ENCODE measurements at regions not wholly inside any gene's neighbourhood (a gene's known extent, or its start where the extent isn't known, plus 50 kb on each side); places are given as distances from the start of the nearest gene placed in this dataset.

GRCh38 chr4:181216501-181216900, 1026.7 kb upstream of the TENM3 start:
- no peak for ATAC-seq (ENCODE audit: insufficient read depth, low read depth)
- Histone ChIP-seq H3K4me2 (ENCODE audit: insufficient read depth, low read length) (no peak overlapping the region), H4K20me1 (ENCODE audit: insufficient read depth, low read length) (no peaks in the 10 kb centered on the region), H2AFZ (ENCODE audit: low read depth, low read length) (no peak overlapping the region), H3K27me3 (ENCODE audit: insufficient read depth, low read length, poor library complexity) (no peaks in the 10 kb centered on the region), H3K4me1 (ENCODE audit: insufficient read depth, low read length) (no peaks in the 10 kb centered on the region), H3K9me3 (ENCODE audit: insufficient read depth, low read length, severe bottlenecking) (no peaks in the 10 kb centered on the region), H3K79me2 (ENCODE audit: insufficient read depth, low read length) (no peaks in the 10 kb centered on the region), H3K9ac (ENCODE audit: low read depth, low read length) (no peak overlapping the region), H3K27ac (ENCODE audit: low read length) (no peak overlapping the region), H3K36me3 (ENCODE audit: insufficient read depth, low read length) (no peaks in the 10 kb centered on the region), H3K4me3 (ENCODE audit: low read depth in 1 of 2, low read length in 2 of 2) (no peak overlapping the region)
- no peak for DNase-seq
- no peak for TF ChIP-seq CTCF (IDR thresholded peaks at IDR 0.05; ENCODE audit: borderline replicate concordance, extremely low read depth, low read length, poor library complexity, severe bottlenecking)
- no peak for TF ChIP-seq EZH2 (IDR thresholded peaks at IDR 0.05; ENCODE audit: borderline replicate concordance, low read depth, low read length, severe bottlenecking)

- no peak for DNase-seq
- Histone ChIP-seq H3K27ac (ENCODE audit: low read length) (no peak overlapping the region), H3K4me3 (ENCODE audit: low read depth in 1 of 2, low read length in 2 of 2) (no peak overlapping the region), H3K4me2 (ENCODE audit: insufficient read depth, low read length) (no peak overlapping the region), H2AFZ (ENCODE audit: low read depth, low read length) (no peak overlapping the region), H3K4me1 (ENCODE audit: insufficient read depth, low read length) (no peaks in the 10 kb centered on the region), H3K79me2 (ENCODE audit: insufficient read depth, low read length) (no peaks in the 10 kb centered on the region), H3K36me3 (ENCODE audit: insufficient read depth, low read length) (no peaks in the 10 kb centered on the region), H3K9me3 (ENCODE audit: insufficient read depth, low read length, severe bottlenecking) (no peaks in the 10 kb centered on the region), H4K20me1 (ENCODE audit: insufficient read depth, low read length) (no peaks in the 10 kb centered on the region), H3K9ac (ENCODE audit: low read depth, low read length) (no peak overlapping the region), H3K27me3 (ENCODE audit: insufficient read depth, low read length, poor library complexity) (no peaks in the 10 kb centered on the region)
- ATAC-seq (ENCODE audit: insufficient read depth, low read depth) = no peak
- TF ChIP-seq EZH2 (IDR thresholded peaks at IDR 0.05; ENCODE audit: borderline replicate concordance, low read depth, low read length, severe bottlenecking) = no peak
- TF ChIP-seq CTCF (IDR thresholded peaks at IDR 0.05; ENCODE audit: borderline replicate concordance, extremely low read depth, low read length, poor library complexity, severe bottlenecking) = no peak
Observed at GRCh38 chr4:181219783-181220416, 1023.3 kb upstream of the TENM3 start.

- H3K9ac ChIP-seq (ENCODE audit: low read depth, low read length) = no peak overlapping the region
- no peaks in the 10 kb centered on the region for H3K27me3 ChIP-seq (ENCODE audit: insufficient read depth, low read length, poor library complexity)
- no peak overlapping the region for H3K4me2 ChIP-seq (ENCODE audit: insufficient read depth, low read length)
- DNase-seq (no peak), ATAC-seq (ENCODE audit: insufficient read depth, low read depth) (no peak)
- no peak overlapping the region for H3K4me3 ChIP-seq (ENCODE audit: low read depth in 1 of 2, low read length in 2 of 2)
- no peaks in the 10 kb centered on the region for H4K20me1 ChIP-seq (ENCODE audit: insufficient read depth, low read length)
- no peaks in the 10 kb centered on the region for H3K4me1 ChIP-seq (ENCODE audit: insufficient read depth, low read length)
- no peaks in the 10 kb centered on the region for H3K79me2 ChIP-seq (ENCODE audit: insufficient read depth, low read length)
- H3K36me3 ChIP-seq (ENCODE audit: insufficient read depth, low read length) = no peaks in the 10 kb centered on the region
- H2AFZ ChIP-seq (ENCODE audit: low read depth, low read length) = no peak overlapping the region
- TF ChIP-seq CTCF (IDR thresholded peaks at IDR 0.05; ENCODE audit: borderline replicate concordance, extremely low read depth, low read length, poor library complexity, severe bottlenecking) = no peak
- no peak for TF ChIP-seq EZH2 (IDR thresholded peaks at IDR 0.05; ENCODE audit: borderline replicate concordance, low read depth, low read length, severe bottlenecking)
- H3K27ac ChIP-seq (ENCODE audit: low read length) = no peak overlapping the region
- H3K9me3 ChIP-seq (ENCODE audit: insufficient read depth, low read length, severe bottlenecking) = no peaks in the 10 kb centered on the region
Observed at GRCh38 chr4:181224852-181225251, 1018.4 kb upstream of the TENM3 start.
